ENCODE measurements at regions not wholly inside any gene's neighbourhood (a gene's known extent, or its start where the extent isn't known, plus 50 kb on each side); places are given as distances from the start of the nearest gene placed in this dataset.

GRCh38 chr9:107177857-107178256, 105.2 kb upstream of the RAD23B start:
- TF ChIP-seq POLR2A (IDR thresholded peaks at IDR 0.05) (no peak), CTCF (IDR thresholded peaks at IDR 0.05) (no peak), EP300 (IDR thresholded peaks at IDR 0.05) (no peak)
